AML-193 (cell line): ENCODE measurements at regions not wholly inside any gene's neighbourhood (a gene's known extent, or its start where the extent isn't known, plus 50 kb on each side); places are given as distances from the start of the nearest gene placed in this dataset.
A peak's percentile ranks its signal among the peaks of the same experiment; 100 is the strongest.
"Not testable (repeated sequence)": the region's sequence is repeated elsewhere in the genome, so short reads cannot be mapped to it uniquely, and the experiment has no call there.

Source experiments
- DNase-seq, 2 experiments: peaks; one replicate each; lab custom pipeline; 2025; lab: John Stamatoyannopoulos, UW

- DNase-seq, result not testable (repeated sequence)
Observed at GRCh38 chrX:67213686-67214085, 330.1 kb upstream of the AR start.

- no peak for DNase-seq
Observed at GRCh38 chrX:67207912-67208311, 335.9 kb upstream of the AR start.

GRCh38 chrX:67159437-67159836 lies 384.4 kb upstream of the AR start:
- DNase-seq, result no peak

- no peak for DNase-seq
Observed at GRCh38 chrX:67114635-67115034, 429.2 kb upstream of the AR start.

GRCh38 chrX:67105758-67106116 lies 438.1 kb upstream of the AR start:
- no peak for DNase-seq

- no peak for DNase-seq
Observed at GRCh38 chrX:67104982-67105757, 438.7 kb upstream of the AR start.

- no peak for DNase-seq
Observed at GRCh38 chrX:67100031-67100884, 443.6 kb upstream of the AR start.

- no peak for DNase-seq
Observed at GRCh38 chrX:67094061-67094460, 449.8 kb upstream of the AR start.

GRCh38 chrX:67050760-67051159 lies 411.9 kb upstream of the EDA2R start:
- no peak for DNase-seq

- DNase-seq, result no peak
Observed at GRCh38 chrX:67044866-67045265, 406.0 kb upstream of the EDA2R start.

- DNase-seq, result no peak
Observed at GRCh38 chrX:67044029-67044653, 405.3 kb upstream of the EDA2R start.

- DNase-seq, result no peak
Observed at GRCh38 chrX:67004451-67004850, 365.6 kb upstream of the EDA2R start.

- DNase-seq, result no peak
Observed at GRCh38 chrX:66994729-66995128, 355.9 kb upstream of the EDA2R start.

GRCh38 chrX:66992077-66992476 lies 353.2 kb upstream of the EDA2R start:
- DNase-seq, result not testable (repeated sequence)

- no peak for DNase-seq
Observed at GRCh38 chrX:66988331-66988730, 349.5 kb upstream of the EDA2R start.

- DNase-seq, result no peak
Observed at GRCh38 chrX:66961665-66962064, 322.8 kb upstream of the EDA2R start.

GRCh38 chrX:66931713-66932112 lies 292.8 kb upstream of the EDA2R start:
- DNase-seq, result no peak

- DNase-seq, result not testable (repeated sequence)
Observed at GRCh38 chrX:66930516-66930915, 291.6 kb upstream of the EDA2R start.

- DNase-seq, result no peak
Observed at GRCh38 chrX:66920296-66920695, 281.4 kb upstream of the EDA2R start.

GRCh38 chrX:66919280-66919832 lies 280.5 kb upstream of the EDA2R start:
- no peak for DNase-seq

GRCh38 chrX:66918511-66918910 lies 279.6 kb upstream of the EDA2R start:
- DNase-seq, result no peak

- DNase-seq, result no peak
Observed at GRCh38 chrX:66915893-66916292, 277.0 kb upstream of the EDA2R start.

GRCh38 chrX:66914080-66914479 lies 275.2 kb upstream of the EDA2R start:
- peak in 1 of 2 experiments; percentile 6 for DNase-seq
